ENCODE measurements at regions not wholly inside any gene's neighbourhood (a gene's known extent, or its start where the extent isn't known, plus 50 kb on each side); places are given as distances from the start of the nearest gene placed in this dataset.

DNA sequence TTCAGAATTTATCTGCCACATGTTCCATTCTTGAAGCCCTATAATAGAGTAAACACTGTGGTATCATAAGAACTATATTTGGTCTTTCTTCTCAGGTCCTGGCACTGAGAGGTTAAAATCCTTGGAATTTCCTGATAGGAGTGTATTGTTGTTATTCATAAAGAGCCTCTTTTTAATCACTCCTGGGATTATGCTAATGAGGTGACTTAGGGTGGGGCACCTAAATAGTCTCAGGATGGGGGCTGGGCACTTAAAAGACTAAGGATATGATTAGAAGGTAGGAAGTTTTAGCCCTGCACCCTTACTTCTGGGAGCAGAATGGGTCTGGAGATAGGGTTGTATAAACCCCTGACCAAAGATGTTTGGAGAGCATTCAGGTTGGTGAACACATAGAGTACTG lies 755.2 kb upstream of the TENM4 start:
- Histone ChIP-seq H4K91ac (replicated peaks; ENCODE audit: insufficient read length, low read length) (no peak overlapping the region), H2BK12ac (ENCODE audit: low read depth, low read length) (no peak overlapping the region), H3K56ac (replicated peaks; ENCODE audit: insufficient read length, low read depth, low read length) (no peak overlapping the region), H3K79me1 (ENCODE audit: low read depth, low read length) (no peaks in the 10 kb centered on the region), H3K23ac (ENCODE audit: insufficient read length) (no peak overlapping the region), H2BK120ac (replicated peaks; ENCODE audit: low read depth, low read length) (no peak overlapping the region), H2BK5ac (ENCODE audit: low read depth, low read length) (no peak overlapping the region), H3K27ac (ENCODE audit: low read depth, low read length) (no peak overlapping the region), H3K4ac (replicated peaks; ENCODE audit: insufficient read length, low read depth, low read length) (no peak overlapping the region), H2BK15ac (ENCODE audit: low read length) (no peak overlapping the region), H4K5ac (ENCODE audit: insufficient read length, low read depth, low read length) (no peak overlapping the region), H3K4me2 (ENCODE audit: insufficient read depth in 1 of 2, low read depth in 2 of 2, low read length in 2 of 2) (no peak overlapping the region), H2BK20ac (ENCODE audit: low read length) (no peak overlapping the region), H3K18ac (ENCODE audit: extremely low read depth, low read length) (no peak overlapping the region), H3K4me1 (replicated peaks in 1 of 4; ENCODE audit: control insufficient read depth in 3 of 4, insufficient read depth in 4 of 4, low read length in 3 of 4) (peaks cover 0 to 7% (median 4%) of the 10 kb centered on the region in 4 experiments; a peak in 3 of 7 replicates), H3K9me3 (ENCODE audit: insufficient read depth in 2 of 2, low read depth in 1 of 2, low read length in 1 of 2) (no peaks in the 10 kb centered on the region), H3K79me2 (ENCODE audit: control insufficient read depth in 1 of 2, insufficient read depth in 2 of 2, low read length in 2 of 2) (no peaks in the 10 kb centered on the region), H3K23me2 (ENCODE audit: low read depth, low read length) (no peaks in the 10 kb centered on the region), H2AFZ (ENCODE audit: low read length) (no peak overlapping the region), H4K8ac (ENCODE audit: extremely low read depth, insufficient read depth, low read length) (no peak overlapping the region), H3K27me3 (replicated peaks in 1 of 4; ENCODE audit: control insufficient read depth in 3 of 4, extremely low read depth in 1 of 4, insufficient read depth in 3 of 4, low read length in 3 of 4) (no peaks in the 10 kb centered on the region; a peak in 1 of 7 replicates), H4K20me1 (replicated peaks in 1 of 2; ENCODE audit: control insufficient read depth in 1 of 2, insufficient read depth in 2 of 2, low read length in 2 of 2) (no peaks in the 10 kb centered on the region), H3K36me3 (ENCODE audit: control insufficient read depth in 2 of 4, insufficient read depth in 4 of 4, low read length in 3 of 4) (no peaks in the 10 kb centered on the region), H3K9ac (replicated peaks in 1 of 4; ENCODE audit: extremely low read depth in 1 of 4, low read depth in 3 of 4, low read length in 3 of 4) (no peak overlapping the region), H2AK5ac (ENCODE audit: low read depth, low read length) (no peak overlapping the region), H3K14ac (ENCODE audit: insufficient read length) (no peak overlapping the region), H3K4me3 (ENCODE audit: extremely low read depth in 1 of 4, insufficient read depth in 2 of 4, low read depth in 3 of 4, low read length in 4 of 4) (no peak overlapping the region)
- FAIRE-seq (no peak), DNase-seq (ENCODE audit: low read depth in 1 of 2, low spot score in 2 of 2) (no peak)
- CTCF ChIA-PET (ENCODE audit: partially characterized antibody), result interaction anchor here (0.6 to 1.0 kb wide), 4 partner anchors 9 to 98 kb away, joined by 3 to 4 read pairs (median 4); no protein-coding TSS in a partner anchor
- TF ChIP-seq POLR2AphosphoS5 (IDR thresholded peaks at IDR 0.05; ENCODE audit: low read depth, low read length) (no peak), BRCA1 (IDR thresholded peaks at IDR 0.05; ENCODE audit: low read depth, low read length) (no peak)
- POLR2A ChIA-PET (ENCODE audit: partially characterized antibody), result no interaction called here

Data from H1 (cell line).